ENCODE measurements at regions not wholly inside any gene's neighbourhood (a gene's known extent, or its start where the extent isn't known, plus 50 kb on each side); places are given as distances from the start of the nearest gene placed in this dataset.
"Not testable (repeated sequence)": the region's sequence is repeated elsewhere in the genome, so short reads cannot be mapped to it uniquely, and the experiment has no call there.

DNA sequence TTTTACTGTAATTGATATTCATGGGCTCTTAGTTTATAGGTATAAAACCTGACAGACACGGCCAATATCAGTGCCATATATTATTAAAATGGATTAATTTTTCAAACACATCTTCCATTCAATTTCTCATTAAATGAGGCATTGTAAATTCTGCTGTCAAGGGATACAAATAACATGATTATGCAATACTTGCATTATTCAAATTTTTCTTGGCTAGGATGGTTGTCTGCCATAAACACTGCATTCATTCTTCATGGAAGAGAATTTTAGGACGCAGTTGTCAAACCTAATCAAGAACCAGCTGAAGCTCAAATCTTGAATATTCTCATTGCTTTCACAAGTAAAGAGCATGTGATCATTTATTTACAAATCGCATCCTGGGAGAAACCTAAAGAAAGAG lies 255.6 kb downstream of the RDH14 start:
- DNase-seq: no peak

DNA sequence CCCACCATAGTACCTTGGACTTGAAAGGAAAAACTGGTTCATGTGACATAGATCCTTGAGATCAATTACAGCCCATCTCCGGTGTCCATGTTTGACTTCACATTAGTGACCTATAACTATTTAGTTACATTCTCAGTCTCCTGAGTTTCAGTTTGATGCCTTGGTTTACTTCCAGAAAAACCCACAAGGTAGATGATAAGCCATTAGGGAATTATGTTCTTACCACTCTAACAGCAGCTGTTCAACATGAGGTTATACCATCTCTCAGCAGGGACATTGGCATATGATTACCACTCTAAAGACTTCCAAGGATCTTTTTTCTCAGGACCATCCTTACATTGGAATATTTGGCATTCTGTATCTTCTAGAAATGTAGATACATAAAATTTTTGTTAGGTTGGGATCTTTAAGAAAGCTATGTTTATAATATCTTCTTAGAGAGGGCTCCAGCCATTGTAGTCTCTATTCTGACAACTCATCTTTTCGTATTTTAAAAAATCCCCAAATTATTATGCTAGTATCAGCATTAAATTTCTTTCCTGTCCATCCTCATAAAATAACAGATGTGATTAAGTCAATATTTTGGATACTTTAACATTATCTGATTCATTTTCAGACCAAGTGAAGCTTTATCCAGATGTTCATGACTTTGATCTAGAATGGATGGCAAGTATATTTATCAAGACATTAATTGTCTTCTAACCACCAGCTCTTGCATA lies 258.9 kb downstream of the RDH14 start:
- DNase-seq: no peak

DNA sequence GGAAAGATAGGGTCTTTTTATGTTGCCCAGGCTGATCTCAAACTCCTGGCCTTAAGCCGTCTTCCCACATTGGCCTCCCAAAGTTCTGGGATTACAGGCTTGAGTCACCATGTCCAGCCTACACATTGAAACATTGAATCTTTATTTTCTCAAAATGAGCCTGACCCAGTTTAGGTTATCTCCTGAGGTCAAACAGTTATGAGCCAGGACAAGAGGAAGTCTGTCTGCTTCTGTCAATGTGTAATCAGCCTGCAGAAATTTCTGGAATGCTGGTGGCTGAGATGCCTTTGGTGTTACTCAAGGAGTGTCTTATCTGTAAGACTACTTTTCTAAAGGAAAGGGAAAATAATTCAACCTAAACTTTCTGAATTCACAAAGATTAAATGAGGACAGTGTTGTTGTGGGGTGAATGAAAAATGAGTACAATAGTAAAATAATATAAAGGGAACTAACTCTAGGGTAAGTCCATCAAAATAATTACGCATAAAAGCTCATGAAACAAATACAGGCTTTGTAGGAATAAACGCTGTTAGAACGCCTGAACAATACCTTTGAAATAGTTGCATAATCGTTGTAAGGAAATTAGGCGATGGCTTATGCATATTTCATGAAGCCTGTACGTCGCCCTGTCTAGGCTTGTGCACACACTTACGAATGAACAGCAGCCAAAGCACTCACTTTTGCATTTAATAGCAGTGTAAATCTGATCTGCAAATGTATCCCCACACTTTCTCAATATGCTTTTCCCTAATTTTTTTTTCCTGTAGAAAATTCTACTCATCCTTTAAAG lies 260.8 kb downstream of the RDH14 start:
- DNase-seq: no peak

DNA sequence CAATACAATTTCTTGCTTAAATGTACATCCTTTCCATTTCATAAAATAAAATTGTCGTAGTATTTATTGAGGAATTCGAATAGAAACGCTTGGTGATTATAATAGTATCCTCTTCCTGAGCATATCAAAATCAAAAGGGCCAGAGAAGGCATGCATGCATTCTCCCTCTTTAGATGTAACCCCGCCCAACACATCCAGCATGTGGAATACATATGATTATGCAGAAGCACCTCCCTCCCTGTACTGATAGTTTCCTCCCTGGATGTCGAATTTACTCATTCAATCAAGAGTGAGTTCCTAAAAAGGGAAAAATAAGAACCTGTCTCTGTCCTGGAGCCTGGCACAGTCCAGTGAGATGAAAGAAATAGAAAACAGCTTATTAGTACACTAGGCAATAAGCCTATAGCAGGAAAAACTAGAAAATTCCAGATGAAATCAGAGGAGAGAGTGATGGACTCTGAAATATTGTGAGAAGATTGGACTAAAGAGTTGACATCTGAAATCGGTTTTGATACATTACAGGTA lies 262.9 kb downstream of the RDH14 start:
- DNase-seq: no peak

DNA sequence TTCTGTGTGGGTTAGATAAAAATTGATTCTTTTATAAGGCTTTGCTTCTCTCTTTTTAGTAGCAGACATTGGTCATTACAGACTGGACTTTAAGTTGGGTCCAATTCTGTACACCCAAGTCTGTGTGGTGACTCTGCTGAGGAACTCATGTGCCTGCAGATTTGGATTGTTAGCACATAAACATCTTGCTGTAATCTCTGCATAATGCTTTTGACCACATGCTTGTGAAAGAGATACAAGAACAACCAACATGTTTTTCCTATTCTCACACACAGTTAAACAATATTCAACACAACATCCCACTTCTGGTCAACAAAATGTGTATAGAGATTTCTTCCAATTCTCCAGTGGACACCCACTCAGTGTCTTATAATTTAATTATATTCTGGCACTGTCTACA lies 270.1 kb downstream of the RDH14 start:
- DNase-seq: no peak

DNA sequence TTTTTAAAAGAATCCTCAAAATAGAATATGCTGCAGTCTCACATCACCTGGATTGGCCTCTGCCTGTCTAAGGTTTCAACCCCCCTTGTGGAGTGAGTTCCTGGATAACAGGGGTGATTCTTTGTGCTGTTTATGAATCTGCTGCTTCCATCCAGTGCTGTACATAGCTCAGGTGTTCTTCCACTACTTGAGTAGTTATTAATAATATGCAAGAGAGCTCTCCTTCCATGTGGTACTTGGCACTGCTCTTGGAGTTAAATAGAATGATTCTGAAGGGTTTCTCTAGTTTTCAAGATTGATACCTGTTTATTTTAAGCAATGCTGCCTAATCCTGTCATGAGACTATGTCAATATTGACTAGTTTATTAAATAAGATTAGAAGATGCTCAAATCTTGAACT lies 273.6 kb downstream of the RDH14 start:
- no peak for DNase-seq

DNA sequence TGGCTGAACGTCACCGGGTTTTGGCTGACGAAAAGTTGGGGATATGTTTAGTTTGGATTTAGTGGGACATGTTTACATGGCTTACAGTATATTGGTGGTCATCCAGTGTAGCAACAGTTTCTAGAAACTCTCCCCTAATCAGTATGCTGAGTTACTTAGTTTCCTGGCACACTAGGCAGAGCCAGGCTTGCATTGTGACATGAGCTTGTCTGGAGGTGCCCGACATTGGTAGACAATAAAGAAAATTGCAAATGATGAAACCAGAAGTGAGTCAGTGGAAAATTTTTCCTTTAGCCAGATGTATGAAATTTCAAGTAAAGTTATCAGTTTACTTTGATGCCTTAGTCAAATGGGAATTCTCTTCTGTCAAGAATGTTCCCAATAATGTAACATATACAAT lies 276.1 kb downstream of the RDH14 start:
- no peak for DNase-seq

DNA sequence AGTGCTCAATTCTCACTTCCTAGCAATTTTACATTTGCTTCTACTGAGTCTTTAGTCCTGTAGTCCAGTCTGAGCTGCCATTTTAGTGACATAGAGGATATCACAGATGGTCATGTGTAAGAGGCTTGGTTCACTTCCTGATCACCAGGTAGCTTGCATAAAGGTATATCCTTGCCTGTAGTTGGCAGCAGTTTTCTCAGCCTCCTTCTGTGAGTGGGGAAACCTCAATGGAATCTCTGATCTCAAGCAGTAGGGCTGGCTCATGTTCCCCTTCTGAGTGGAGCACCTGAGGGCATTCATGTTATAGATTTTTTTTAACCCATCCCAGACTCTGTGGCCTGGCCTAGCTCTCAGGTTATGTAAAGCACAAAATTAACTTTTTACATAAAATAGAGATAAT lies 278.4 kb downstream of the RDH14 start:
- no peak for DNase-seq

DNA sequence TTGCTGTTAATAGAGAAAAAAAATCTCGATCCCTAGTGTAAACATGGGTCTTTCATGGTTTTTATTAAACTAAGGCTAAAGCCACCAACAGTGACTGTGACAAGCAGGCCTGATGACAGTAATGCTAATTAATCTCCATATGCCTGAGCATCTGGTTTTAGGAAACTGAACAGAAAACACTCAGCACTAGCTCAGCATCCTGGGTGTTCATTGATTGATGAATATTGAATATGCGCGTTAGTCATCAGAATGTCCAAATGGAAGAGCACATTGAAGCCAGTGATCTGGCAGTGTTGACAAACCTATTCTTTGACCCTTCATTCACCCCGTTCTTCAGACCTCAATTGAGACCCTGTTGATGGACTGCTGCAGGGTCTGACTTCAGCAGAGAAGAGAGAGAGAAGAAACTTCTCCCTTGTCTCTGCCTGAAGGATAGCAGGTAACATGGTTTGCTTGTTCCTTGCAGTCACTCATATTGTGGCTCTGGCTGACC lies 283.8 kb downstream of the RDH14 start:
- DNase-seq: no peak

DNA sequence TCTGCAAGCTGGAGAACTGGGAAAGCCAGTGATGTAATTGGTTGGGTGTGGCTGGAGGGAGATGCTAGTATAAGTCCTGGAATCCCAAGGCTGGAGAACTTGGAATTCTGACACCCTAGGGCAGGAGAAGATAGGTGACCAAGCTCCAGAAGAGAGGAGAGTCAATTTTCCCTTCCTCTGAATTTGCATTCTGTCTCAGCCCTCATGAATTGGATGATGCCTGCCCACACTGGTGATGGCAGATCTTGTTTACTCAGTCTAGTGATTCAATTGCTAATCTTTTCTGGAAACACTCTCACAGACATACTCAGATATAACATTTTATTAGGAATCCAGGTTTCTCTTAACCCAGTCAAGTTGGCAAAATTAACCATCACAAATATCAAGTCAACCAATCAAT lies 287.2 kb downstream of the RDH14 start:
- DNase-seq: no peak

DNA sequence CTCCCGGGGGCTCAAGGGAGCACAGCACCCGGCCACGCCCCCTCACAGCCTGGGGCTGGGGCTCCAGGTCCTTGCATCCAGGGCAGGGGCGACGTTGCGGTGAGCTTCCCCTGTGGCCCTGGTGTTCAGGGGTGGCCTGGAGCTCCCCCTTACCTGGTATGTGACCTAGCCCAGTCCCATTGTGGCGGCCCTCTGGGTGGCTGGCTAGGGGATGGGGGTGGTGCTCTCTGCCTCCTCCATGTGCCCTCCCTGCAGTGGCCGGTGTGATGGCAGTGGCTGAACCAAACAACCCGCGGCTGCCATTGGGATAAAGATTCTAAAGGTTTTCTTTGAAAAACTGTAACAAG lies 288.3 kb downstream of the RDH14 start:
- DNase-seq: no peak

DNA sequence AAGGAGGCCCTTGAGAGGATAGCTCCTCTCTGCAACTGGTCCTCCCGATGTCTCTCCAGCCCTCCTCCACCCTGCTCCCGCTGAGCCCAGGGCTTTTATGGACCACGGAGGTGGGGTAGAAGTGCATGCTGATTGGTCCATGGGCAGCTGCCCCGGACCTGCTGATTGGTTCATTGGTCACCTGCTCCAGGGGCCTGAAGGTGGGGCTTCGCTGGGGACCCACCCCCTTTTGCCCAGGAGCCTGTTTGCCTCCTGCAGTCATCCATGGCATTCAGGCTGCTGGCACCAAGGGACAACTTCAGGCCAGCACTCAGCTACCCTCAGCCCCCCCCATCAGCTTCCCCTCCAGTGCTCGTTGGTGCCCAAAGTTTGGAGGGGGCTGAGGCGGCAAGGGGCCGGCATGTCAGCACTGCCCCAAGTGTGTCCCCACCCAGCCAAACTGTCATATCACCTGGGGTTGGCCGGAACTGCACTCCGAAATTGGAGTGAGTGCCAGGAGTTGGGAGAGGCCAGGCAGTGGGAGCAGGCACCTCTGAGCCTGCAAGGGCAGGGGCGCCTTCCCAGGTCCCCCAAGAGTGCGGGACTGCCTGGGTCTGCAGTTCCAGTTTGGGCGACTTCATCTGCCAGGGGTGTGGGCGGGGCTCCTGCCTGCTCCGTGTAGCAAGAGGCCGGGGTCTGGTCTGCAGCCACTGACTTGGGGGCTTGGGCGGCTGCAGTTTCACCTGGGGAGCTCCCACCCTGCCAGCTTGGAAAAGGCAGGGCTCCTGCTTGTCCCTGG lies 288.9 kb downstream of the RDH14 start:
- no peak for DNase-seq

DNA sequence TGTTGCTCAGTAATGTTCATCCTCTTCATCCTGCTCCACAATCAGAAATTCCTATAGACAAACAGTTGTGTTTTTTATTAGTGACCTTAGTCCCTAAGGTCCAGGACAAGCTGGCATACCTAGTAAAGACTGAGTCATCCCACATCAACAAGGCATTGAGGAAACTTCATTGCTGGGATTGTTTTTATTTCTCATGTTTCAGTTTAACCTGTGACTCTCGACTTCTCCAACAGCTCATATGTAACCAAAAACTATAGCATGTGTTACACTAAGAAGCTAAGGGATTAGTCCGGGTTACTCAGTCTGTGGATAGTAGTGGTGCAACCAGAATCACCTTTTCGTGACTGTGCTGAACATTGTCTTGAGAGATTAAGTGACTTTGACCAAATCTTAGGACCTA lies 292.1 kb downstream of the RDH14 start:
- DNase-seq: no peak

DNA sequence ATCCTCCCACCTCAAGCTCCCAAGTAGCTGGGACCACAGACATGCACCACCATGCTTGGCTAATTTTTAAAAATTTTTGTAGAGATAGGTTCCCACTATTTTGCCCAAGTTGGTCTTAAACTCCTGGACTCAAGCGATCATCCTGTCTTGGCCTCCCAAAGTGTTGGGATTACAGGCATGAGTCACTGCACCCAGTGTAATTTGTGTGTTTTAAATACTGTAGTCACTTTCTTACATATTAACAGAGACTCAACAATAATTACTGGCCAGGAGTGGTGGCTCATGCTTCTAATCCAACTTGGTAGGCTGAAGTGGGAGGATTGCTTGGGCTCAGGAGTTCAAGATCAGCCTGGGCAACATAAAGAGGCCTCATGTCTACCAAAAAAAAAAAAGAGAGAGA lies 293.0 kb downstream of the RDH14 start:
- no peak for DNase-seq

DNA sequence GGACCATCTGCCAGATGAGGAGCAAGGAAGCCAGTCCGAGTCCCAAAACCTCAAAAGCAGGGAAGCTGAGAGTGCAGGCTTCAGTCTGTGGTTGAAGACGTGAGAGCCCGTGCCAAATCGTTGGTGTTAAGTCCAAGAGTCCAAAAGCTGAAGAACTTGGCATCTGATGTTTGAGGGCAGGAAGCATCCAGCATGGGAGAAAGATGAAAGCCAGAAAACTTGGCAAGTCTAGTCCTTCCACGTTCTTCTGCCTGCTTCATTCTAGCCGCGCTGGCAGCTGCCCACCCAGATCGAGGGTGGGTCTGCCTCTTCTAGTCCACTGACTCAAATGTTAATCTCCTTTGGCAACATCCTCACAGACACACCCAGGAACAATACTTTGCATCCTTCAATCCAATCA lies 293.8 kb downstream of the RDH14 start:
- not testable (repeated sequence) for DNase-seq

DNA sequence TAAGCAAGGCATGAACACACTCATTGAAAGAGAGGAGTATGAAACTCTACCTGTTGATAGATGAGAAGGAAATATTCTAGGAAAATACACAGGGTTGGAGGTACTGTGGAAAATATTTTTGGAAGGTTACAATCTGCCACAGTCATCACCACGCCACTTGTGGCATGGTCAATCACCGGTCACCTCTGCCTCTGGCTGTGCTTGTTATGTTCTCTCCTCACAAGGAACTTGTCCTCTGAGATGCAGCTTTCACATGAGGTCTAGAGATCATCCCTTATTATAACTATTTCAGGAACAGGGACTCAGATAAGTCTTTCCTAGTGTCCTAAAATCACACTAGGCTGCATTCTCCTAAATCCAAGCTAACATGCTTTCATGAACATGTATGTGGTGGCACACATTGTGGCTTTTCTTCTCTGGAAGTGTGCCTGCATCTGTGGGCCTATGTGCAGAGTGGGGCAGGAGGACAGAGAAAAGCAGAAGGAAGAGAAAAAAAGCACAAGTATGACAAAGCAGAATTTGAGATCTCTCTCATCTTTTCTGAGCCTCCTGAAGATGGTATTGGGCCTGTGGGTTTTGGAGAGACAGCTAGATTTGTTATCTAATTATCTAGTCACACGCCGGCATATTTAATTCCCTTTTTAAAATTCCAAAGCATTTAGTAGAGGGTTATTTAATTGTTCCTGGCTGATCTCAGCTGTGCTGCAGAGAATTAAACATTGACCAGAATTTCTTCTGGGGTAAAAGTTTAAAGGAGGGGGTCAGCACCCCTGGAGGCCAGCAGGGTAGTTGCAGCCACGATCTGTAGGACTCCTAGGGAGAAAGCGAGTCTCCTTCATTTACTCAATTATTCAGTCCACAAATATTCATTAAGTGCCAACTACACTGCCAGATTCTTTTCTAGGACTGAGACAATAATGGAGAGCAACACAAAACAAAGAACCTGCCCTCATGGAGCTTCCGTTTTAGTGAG lies 294.6 kb downstream of the RDH14 start:
- no peak for DNase-seq

DNA sequence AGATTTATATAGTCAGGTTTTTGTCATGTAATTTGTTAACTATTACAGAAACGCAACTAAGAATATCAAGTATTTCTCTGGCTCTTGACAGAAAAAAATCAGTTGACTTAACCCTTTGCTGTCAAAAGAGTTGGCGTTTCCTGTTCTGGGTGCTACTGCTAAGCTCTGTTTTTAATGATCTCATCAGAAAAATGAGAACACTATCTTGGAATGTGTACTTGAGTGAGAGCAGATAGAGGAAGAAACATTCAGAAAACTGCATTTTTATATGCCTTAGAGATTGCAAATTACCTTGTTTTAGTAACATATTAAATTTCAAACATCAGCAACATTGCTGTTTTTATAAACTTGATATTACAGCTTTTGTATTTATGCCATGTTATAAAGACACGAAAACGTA lies 297.9 kb downstream of the RDH14 start:
- DNase-seq: no peak

DNA sequence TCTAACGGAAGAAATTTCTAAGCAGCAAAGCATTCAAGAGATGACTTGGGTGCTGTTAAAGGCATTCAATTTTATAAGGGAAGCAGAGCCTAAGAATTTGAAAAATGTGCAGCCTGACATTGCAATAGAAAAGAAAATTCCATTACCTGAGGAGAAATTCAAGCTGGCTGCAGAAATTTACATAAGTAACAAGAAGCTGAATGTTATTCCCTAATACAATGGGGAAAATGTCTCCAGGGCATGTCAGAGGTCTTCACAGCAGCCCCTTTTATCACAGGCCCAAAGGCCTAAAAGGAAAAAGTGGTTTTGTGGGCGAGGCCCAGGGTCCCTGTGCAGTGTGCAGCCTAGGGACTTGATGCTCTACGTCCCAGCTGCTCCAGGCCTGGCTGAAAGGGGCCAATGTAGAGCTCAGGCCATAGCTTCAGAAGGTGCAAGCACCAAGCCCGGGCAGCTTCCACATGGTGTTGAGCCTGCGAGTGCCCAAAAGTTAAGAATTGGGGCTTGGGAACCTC lies 306.7 kb downstream of the RDH14 start:
- no peak for DNase-seq

DNA sequence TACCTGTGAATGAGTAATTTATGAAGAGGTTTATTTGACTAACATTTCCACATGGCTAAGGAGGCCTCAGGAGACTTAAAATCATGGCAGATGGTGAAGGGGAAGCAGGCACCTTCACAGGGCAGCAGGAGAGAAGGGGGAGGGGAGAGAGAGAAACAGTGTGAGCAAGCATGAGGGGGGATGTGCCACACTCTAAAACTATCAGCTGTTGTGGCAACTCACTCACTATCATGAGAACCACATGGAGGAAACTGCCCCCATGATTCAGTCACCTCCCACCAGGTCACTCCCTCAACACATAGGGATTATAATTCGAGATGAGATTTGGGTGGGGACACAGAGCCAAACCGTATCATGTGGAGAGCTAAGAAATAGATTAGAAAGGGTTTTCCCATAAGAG lies 309.0 kb downstream of the RDH14 start:
- no peak for DNase-seq

DNA sequence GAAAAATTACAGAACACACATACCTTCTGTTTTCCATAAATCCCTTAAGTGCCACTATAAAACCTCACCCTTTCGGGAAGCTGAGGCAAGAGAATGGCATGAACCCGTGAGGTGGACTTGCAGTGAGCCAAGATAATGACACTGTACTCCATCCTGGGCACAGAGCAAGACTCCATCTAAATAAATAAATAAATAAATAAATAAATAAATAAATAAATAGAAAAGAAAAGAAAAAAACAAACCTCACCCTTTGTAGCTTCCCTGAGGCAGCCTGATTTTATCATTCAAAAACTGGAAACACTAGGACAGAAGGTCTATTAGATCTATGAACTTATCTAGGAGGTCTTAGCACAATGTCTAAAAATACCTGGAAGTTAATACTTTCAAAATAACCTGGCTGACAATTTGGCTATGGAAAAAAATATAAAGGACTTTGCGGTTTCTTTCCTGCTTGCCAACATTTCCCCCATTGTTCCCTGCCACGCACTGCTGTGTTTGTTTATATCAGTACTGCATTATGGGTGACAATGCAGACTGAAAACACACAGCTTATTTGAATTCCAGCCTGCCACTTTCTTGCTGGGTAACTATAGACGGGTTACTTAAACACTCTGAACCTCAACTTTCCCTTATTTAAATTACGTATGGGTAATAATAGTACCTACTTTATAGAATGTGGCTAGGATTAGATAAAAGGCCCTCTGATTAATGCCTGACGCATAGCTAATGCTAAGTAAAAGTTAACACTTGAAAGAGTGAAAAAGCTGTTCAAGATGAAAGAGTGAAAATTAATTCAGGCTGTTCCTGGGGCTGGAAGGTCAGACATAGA lies 313.0 kb downstream of the RDH14 start:
- DNase-seq: no peak

DNA sequence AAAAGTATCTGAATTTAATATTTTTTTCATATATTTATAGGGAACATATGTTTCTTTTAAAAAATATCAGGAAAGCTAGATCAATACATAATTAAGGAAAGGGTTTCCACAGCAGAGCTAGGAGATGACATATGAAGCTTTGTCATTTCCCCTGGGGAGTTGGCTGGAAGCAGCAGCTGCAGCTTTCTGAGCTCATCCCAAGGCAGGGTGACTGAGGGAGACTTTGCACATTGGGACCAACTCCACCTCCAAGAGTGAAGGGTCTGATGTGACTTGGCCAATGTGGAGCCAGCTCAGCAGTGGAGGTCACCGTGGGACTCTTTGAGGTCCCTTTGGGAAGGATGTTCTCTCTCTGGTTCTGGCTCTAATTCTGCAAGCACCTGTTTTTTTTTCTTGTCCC lies 315.1 kb downstream of the RDH14 start:
- no peak for DNase-seq
